Kidney epithelial cell (primary cell): ENCODE measurements at regions not wholly inside any gene's neighbourhood (a gene's known extent, or its start where the extent isn't known, plus 50 kb on each side); places are given as distances from the start of the nearest gene placed in this dataset.

Experiments
- DNase-seq: peaks from one replicate; pipeline ENCODE4 v3.0.0-alpha.2; 2010; ENCODE audit warnings: low read depth
- H3K27me3 ChIP-seq: 2 replicates; pipeline ENCODE4 v1.6.0; 2011; ENCODE audit warnings: low read length; ENCODE audit not compliant: control insufficient read depth, insufficient read depth
- H3K36me3 ChIP-seq: 2 replicates; pipeline ENCODE4 v1.5.1; 2011; ENCODE audit warnings: low read length; ENCODE audit not compliant: control insufficient read depth, insufficient read depth
- H3K4me3 ChIP-seq: 2 replicates; pipeline ENCODE4 v1.5.1; 2011; ENCODE audit warnings: low read depth, mild to moderate bottlenecking, control low read depth, low read length
- CTCF ChIP-seq: IDR thresholded peaks from 2 replicates; pipeline ENCODE4 v1.5.1; 2011; ENCODE audit warnings: mild to moderate bottlenecking, moderate library complexity, low read length, control low read depth, inconsistent platforms; ENCODE audit not compliant: insufficient read depth, poor library complexity, severe bottlenecking

DNA sequence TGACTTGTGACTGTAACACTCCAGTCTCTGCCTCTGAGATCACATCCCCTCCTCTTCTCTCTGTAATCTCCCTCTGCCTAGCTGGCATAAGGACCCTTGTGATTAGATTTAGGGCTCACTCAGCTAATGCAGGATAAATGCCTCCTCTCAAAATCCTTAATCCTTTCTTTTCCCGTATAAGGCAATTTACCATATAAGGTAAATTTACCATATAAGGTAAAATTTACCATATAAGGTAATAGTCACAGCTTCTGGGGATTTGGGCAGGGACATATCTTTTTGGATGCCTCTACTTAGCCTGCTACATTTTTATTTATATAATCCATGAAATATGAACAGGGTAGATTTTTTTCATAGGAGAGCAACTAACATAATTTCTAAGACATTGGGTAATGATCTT, 318.0 kb upstream of the PUM3 start:
- Histone ChIP-seq H3K27me3 (no peaks in the 10 kb centered on the region), H3K36me3 (no peaks in the 10 kb centered on the region), H3K4me3 (no peak overlapping the region)
- no peak for TF ChIP-seq CTCF
- DNase-seq: no peak

DNA sequence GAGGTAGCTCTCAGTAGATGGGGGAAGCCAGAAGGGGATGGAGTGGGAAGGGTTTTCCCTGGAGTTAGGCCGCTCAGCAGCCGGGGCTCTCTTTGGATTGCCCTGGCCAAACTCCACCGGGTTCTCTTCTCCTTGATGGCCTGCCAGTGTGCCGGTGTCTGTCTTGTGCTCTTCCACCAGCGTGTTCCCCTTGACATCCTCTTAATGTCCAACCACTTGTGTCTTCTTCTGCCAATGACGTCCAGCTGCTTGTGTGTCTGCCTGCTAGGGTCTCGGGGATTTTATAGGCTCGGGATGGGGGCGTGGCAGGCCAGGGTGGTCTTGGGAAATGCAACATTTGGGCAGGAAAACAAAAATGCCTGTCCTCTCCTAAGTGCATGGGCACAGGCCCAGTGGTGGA, 313.1 kb upstream of the PUM3 start:
- DNase-seq: no peak
- no peaks in the 10 kb centered on the region for H3K36me3 ChIP-seq

DNA sequence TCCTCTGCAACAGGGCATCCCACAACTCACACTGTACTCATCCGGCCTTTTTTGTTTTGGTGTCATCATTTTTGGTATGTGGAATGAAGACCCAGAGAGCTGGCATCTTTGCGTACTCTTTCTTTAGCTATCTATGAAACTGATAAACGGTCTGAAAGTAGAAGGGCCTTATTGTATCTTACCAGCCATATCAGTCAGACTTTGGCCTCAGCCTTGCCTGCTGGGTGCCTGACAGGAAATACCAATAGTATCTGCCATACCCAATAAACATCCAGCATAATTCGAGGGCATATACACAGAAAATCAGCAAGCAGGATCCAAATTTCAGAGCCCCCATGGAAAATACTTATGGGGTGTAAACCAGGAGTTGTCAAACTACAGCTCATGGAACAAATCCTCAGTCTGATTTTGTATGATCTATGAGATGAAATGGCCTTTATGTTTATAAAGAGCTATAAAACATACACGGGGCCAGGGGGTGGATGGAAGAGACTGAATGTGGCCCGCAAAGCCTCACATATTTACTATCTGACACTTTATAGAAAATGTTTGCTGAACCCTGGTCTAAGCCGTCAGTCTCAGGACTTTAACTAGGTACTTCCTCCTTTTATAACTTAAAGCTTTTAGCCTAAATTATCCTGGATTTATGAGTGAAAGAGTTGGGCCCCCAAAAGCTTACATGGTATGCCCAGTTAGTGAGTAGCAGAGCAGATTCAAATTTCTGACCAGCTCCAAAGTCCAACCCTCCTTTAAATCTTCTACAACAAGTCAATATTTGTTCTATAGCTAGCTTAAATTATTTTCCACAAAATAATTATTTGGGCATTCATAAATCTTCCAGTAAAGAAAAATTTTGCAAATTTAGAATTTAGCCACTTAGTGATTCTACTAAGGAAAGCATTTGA, 308.0 kb upstream of the PUM3 start:
- TF ChIP-seq CTCF: no peak
- Histone ChIP-seq H3K4me3 (no peak overlapping the region), H3K36me3 (no peaks in the 10 kb centered on the region), H3K27me3 (no peaks in the 10 kb centered on the region)
- DNase-seq: no peak

More for the DNA sequence above, 313.1 kb upstream of the PUM3 start:
- Histone ChIP-seq H3K27me3 (no peaks in the 10 kb centered on the region), H3K4me3 (no peak overlapping the region)
- TF ChIP-seq CTCF: no peak

DNA sequence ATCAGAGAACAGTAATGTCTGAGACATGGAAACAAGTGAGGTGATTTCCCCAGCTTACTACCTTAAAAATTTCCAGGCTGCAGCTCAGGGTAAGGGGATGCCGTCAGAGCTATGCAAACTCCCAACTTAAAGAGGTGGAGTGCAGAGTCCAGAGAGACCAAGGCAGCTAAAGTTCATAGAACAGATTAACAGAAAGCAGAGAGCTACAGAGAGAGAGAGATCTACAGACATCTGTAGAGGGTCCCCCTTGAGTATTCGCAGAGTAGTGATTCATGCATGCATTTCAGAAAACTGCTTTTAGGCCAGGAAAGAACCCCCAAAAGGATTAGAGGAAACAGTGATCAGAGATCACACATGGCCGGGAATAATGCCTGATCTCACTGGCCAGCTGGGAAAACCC, 306.2 kb upstream of the PUM3 start:
- TF ChIP-seq CTCF: no peak
- no peak for DNase-seq
- H3K27me3 ChIP-seq: no peaks in the 10 kb centered on the region

DNA sequence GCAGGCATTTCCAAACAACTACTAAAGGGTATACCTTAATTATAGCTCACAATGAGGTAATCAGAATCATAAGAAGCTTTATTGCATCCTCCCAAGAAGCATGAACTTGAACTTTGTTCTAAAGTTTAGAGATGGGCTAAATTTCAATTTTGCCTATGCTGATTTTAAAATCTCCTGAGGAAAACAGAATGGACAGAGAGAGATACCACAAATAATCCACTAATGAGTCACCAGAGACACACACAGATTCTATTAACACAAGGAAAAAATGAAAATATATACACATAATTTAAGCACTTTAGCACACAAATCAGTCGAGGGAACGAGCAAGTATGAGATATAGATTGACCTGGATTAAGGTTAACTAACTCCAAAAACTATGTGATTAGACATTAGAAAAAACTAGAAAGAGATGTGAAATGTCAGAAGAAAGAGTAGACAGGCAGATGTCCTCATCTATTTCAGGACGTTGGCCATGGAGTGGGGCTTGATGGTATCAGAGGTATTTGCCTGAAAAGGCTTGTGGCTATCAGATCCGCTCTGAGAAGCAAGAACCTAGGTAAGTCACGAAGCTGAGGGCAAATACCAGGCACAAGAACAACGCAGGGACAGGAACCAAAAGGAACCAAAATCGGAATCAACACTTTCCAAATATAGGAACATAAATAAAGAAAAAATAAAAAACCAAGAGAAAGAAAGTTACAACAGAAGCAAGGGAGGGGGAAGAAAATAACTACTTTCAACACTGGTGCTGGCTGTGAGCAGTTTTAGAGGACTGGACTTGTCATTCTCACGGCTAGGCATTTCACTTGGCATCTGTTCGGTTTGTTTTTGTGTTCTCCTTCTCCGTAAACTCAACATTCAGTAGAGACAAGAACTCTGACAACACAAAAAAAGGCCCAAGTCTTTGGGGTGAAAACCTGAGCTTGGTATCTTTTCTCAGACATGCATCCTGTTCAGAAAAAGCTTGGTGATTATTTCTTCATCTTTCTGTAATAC, 294.6 kb upstream of the PUM3 start:
- Histone ChIP-seq H3K36me3 (no peaks in the 10 kb centered on the region), H3K27me3 (no peaks in the 10 kb centered on the region), H3K4me3 (no peak overlapping the region)
- no peak for TF ChIP-seq CTCF
- no peak for DNase-seq

More for the DNA sequence above, 306.2 kb upstream of the PUM3 start:
- no peaks in the 10 kb centered on the region for H3K36me3 ChIP-seq
- H3K4me3 ChIP-seq: no peak overlapping the region
